Panc1 (cell line): ENCODE measurements at regions not wholly inside any gene's neighbourhood (a gene's known extent, or its start where the extent isn't known, plus 50 kb on each side); places are given as distances from the start of the nearest gene placed in this dataset.

Experiments
- ATAC-seq: fragments of 200-7000 bp; cut with Tn5 transposase; 2 replicates; pipeline ENCODE4 v1.9.1; 2020; ENCODE audit warnings: mild to moderate bottlenecking, moderate library complexity
- BruUV-seq: library from RNA; stranded (reverse); fragments of 400-500 nt; replicated peaks from 2 replicates; lab custom pipeline; 2021; lab: Mats Ljungman, UMichigan
- CTCF ChIA-PET: fragments of 300-600 bp; sonication (Branson Sonifier 250); formaldehyde crosslinking; loops from one replicate; lab custom pipeline; 2022; ENCODE audit warnings: antibody characterized with exemption; lab: Charles Lee
- POLR2A ChIA-PET: fragments of 300-600 bp; sonication (Branson Sonifier 250); formaldehyde crosslinking; loops from one replicate; lab custom pipeline; 2022; ENCODE audit warnings: antibody characterized with exemption; lab: Charles Lee
- DNase-seq: peaks from one replicate; pipeline ENCODE4 v3.0.0-alpha.2; 2010; ENCODE audit warnings: low read depth, low spot score
- H3K27ac ChIP-seq: 2 replicates; pipeline ENCODE4 v1.5.1; 2011; ENCODE audit warnings: mild to moderate bottlenecking, low read length, inconsistent platforms
- H3K27me3 ChIP-seq: fragments of 200-500 bp; sonication (Bioruptor generic); 2 replicates; pipeline ENCODE4 v1.6.0; 2014; ENCODE audit warnings: low read length, inconsistent platforms; ENCODE audit not compliant: control insufficient read depth, insufficient read depth
- H3K36me3 ChIP-seq: fragments of 200-500 bp; sonication (Bioruptor generic); 2 replicates; pipeline ENCODE4 v1.5.1; 2014; ENCODE audit warnings: inconsistent platforms, mild to moderate bottlenecking, low read length, moderate library complexity; ENCODE audit not compliant: control insufficient read depth, insufficient read depth
- H3K4me1 ChIP-seq: 2 replicates; pipeline ENCODE4 v1.5.1; 2011; ENCODE audit warnings: inconsistent platforms, mild to moderate bottlenecking, low read length, moderate library complexity; ENCODE audit not compliant: control insufficient read depth, insufficient read depth
- H3K4me3 ChIP-seq, 2 experiments: 2 replicates each; pipeline ENCODE4 v1.5.1; 2011 to 2012; ENCODE audit warnings: low read depth in 2 of 2, low read length in 2 of 2, mild to moderate bottlenecking in 2 of 2, inconsistent platforms in 1 of 2, moderate library complexity in 1 of 2
- H3K9me3 ChIP-seq: fragments of 200-500 bp; sonication (Bioruptor generic); 2 replicates; pipeline ENCODE4 v1.5.1; 2014; ENCODE audit warnings: low read depth, mild to moderate bottlenecking, inconsistent platforms, low read length, moderate library complexity; ENCODE audit not compliant: control insufficient read depth, insufficient read depth
- CTCF ChIP-seq: fragments of 450-650 bp; IDR thresholded peaks from 2 replicates; pipeline ENCODE4 v1.5.1; 2017; ENCODE audit warnings: mild to moderate bottlenecking
- POLR2AphosphoS5 ChIP-seq: IDR thresholded peaks from 2 replicates; pipeline ENCODE4 v1.6.1; 2012; ENCODE audit warnings: mild to moderate bottlenecking, low read depth, low read length, moderate library complexity
- REST ChIP-seq, 2 experiments: IDR thresholded peaks; 2 replicates each; pipeline ENCODE4 v1.6.1; 2011 to 2012; ENCODE audit warnings: low read depth in 2 of 2, control low read depth in 1 of 2, low read length in 1 of 2, mild to moderate bottlenecking in 1 of 2, moderate library complexity in 1 of 2; ENCODE audit not compliant: insufficient read depth in 1 of 2
- SIN3A ChIP-seq: IDR thresholded peaks from 2 replicates; pipeline ENCODE4 v1.6.1; 2012; ENCODE audit warnings: low read depth, mild to moderate bottlenecking, low read length, moderate library complexity, borderline replicate concordance; ENCODE audit not compliant: insufficient read depth
- TCF7L2 ChIP-seq: IDR thresholded peaks from 2 replicates; pipeline ENCODE4 v1.6.1; 2011; ENCODE audit warnings: mild to moderate bottlenecking, low read depth, low read length, inconsistent platforms
- in situ Hi-C: cut with HindIII; loops from 2 replicates; pipeline ENCODE4 v1.10.0; 2016; ENCODE audit warnings: low sequenced_read_pairs, low pct_unique_long_range_greater_than_20kb
- intact Hi-C: fragments of 100-400 bp; cut with micrococcal nuclease; formaldehyde crosslinking; loops from one replicate; pipeline ENCODE4 v1.10.0; 2022; ENCODE audit not compliant: unreplicated experiment

DNA sequence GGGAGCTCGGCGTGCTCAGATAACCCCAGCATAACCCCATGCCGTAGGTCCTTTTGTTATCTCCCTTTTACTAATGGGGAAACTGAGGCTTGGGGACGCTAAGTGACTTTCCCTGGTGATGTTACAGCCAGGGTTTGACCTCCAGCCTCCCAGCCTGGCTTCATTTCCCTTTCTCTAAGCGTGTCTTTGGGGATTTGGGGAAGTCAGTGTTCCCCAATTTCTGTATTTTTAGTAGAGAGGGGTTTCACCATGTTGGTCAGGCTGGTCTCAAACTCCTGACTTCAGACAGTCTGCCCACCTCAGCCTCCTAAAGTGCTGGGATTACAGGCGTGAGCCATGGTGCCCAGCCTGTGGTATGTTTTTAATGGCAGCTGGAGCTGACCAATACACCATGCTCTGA is 85.4 kb downstream of the PHETA1 start:
- CTCF ChIA-PET: no interaction called here
- TF ChIP-seq POLR2AphosphoS5: no peak
- TF ChIP-seq TCF7L2: no peak
- TF ChIP-seq CTCF: no peak
- no peak for TF ChIP-seq SIN3A
- no peak for TF ChIP-seq REST (IDR thresholded peaks at IDR 0.05; ENCODE audit: insufficient read depth in 1 of 2, low read depth in 2 of 2, low read length in 1 of 2)
- no TSS peak for BruUV-seq

DNA sequence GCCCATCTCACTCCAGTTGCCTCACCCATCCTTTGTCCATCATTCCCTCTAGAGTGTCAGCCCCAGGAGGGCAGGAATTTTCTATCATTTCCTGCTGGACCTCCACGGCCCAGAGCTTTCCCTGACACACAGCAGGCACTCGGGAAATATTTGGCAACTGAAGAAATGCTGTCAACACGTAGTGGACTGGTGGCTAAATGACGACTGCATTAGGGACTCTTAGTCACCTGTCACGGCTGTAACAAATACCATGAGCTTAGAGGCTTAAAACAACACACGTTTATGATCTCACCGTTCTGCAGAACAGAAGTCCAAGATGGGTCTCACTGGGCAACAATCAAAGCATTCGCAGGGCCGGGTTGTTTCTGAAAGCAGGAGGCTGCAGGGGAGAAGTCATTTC is 91.3 kb downstream of the PHETA1 start:
- in situ Hi-C loops (no loop called here), intact Hi-C loops (no loop called here)
- no peaks in the 10 kb centered on the region for H3K9me3 ChIP-seq
- H3K27ac ChIP-seq: no peak overlapping the region
- CTCF ChIA-PET: no interaction called here
- 0 out of 2 replicates have a peak, but pooled peaks cover 2% of the 10 kb centered on the region for H3K27me3 ChIP-seq
- ATAC-seq (no peak), DNase-seq (no peak)
- no peaks in the 10 kb centered on the region; the same call in 1 of the 2 replicates for H3K4me1 ChIP-seq
- no TSS peak for BruUV-seq
- POLR2A ChIA-PET: no interaction called here
- no peak overlapping the region for H3K4me3 ChIP-seq
- no peaks in the 10 kb centered on the region for H3K36me3 ChIP-seq
- TF ChIP-seq TCF7L2 (no peak), REST (IDR thresholded peaks at IDR 0.05; ENCODE audit: insufficient read depth in 1 of 2, low read depth in 2 of 2, low read length in 1 of 2) (no peak), POLR2AphosphoS5 (no peak), CTCF (no peak), SIN3A (no peak)

More for the DNA sequence above, 85.4 kb downstream of the PHETA1 start:
- no peaks in the 10 kb centered on the region for H3K4me1 ChIP-seq
- intact Hi-C loops (no loop called here), in situ Hi-C loops (no loop called here)
- no peaks in the 10 kb centered on the region for H3K36me3 ChIP-seq
- no peak overlapping the region for H3K27ac ChIP-seq
- 0 out of 2 replicates have a peak, but pooled peaks cover 2% of the 10 kb centered on the region for H3K27me3 ChIP-seq
- H3K9me3 ChIP-seq: no peaks in the 10 kb centered on the region
- DNase-seq (no peak), ATAC-seq (no peak)
- no peak overlapping the region for H3K4me3 ChIP-seq
- POLR2A ChIA-PET: no interaction called here
